Fibroblast of the aortic adventitia (primary cell): ENCODE measurements at regions not wholly inside any gene's neighbourhood (a gene's known extent, or its start where the extent isn't known, plus 50 kb on each side); places are given as distances from the start of the nearest gene placed in this dataset.

Experiments
- DNase-seq: peaks from one replicate; pipeline ENCODE4 v3.0.0-alpha.2; 2010; ENCODE audit warnings: low read depth
- H3K4me3 ChIP-seq: 2 replicates; pipeline ENCODE4 v1.5.1; 2011; ENCODE audit warnings: low read depth, mild to moderate bottlenecking, control low read depth, low read length, moderate library complexity
- TF ChIP-seq, protein P1 (sequence below): IDR thresholded peaks from 2 replicates; pipeline ENCODE4 v1.5.1; 2011; ENCODE audit warnings: mild to moderate bottlenecking, low read length, control low read depth, inconsistent platforms; ENCODE audit not compliant: insufficient read depth

DNA sequence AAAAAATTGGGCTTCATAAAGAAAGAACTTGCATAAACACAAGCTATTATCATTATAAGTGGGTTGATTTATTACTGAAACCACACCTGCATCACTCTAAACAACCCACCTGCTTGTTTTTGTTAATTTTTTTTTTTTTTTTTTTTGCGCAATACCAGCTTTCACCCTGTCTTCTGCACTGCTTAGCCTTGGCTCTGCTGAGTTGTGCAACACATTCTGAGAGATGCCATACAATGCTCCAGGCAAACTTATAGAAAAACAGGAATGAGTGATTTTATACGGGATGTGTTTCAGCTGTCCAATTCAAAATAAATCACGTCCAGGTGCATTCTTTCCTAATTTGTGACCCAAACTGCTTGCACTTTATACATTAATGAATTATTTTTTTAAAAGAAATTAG, 923.6 kb downstream of the GATA3 start:
- TF ChIP-seq, protein P1, sequence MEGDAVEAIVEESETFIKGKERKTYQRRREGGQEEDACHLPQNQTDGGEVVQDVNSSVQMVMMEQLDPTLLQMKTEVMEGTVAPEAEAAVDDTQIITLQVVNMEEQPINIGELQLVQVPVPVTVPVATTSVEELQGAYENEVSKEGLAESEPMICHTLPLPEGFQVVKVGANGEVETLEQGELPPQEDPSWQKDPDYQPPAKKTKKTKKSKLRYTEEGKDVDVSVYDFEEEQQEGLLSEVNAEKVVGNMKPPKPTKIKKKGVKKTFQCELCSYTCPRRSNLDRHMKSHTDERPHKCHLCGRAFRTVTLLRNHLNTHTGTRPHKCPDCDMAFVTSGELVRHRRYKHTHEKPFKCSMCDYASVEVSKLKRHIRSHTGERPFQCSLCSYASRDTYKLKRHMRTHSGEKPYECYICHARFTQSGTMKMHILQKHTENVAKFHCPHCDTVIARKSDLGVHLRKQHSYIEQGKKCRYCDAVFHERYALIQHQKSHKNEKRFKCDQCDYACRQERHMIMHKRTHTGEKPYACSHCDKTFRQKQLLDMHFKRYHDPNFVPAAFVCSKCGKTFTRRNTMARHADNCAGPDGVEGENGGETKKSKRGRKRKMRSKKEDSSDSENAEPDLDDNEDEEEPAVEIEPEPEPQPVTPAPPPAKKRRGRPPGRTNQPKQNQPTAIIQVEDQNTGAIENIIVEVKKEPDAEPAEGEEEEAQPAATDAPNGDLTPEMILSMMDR = no peak

GRCh38 chr10:8979976-8980375, 925.5 kb downstream of the GATA3 start:
- no peak for DNase-seq
- TF ChIP-seq, protein P1 = no peak
- no peak overlapping the region for H3K4me3 ChIP-seq

More for the DNA sequence above, 923.6 kb downstream of the GATA3 start:
- H3K4me3 ChIP-seq = no peak overlapping the region
- DNase-seq = no peak

- TF ChIP-seq, protein P1 = no peak
- DNase-seq = no peak
- H3K4me3 ChIP-seq = no peak overlapping the region
Observed at GRCh38 chr10:8981277-8981676, 926.8 kb downstream of the GATA3 start.

GRCh38 chr10:8985651-8986050, 931.2 kb downstream of the GATA3 start:
- TF ChIP-seq, protein P1 = no peak
- H3K4me3 ChIP-seq = no peak overlapping the region
- DNase-seq = no peak

GRCh38 chr10:8986975-8987374, 932.5 kb downstream of the GATA3 start:
- no peak overlapping the region for H3K4me3 ChIP-seq
- TF ChIP-seq, protein P1 = no peak
- DNase-seq = no peak

DNA sequence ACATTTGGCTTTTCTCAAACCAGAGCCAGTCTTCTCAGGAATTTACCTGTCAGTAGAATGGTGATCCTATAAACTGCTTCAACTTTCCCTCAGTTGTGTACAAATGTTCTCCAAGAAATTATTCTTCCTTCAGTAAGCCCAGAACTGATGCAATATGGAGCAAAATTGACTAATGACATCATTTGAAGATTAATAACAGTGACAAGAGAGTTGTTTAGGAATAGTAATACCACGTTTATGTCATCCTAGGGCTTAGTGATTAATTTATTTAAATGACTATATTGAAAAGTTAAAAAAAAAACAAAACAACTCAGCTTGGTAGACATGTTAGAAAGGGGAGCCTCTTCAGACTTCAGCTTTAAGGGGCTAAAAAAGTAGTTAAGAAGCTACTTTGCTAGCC, 933.2 kb downstream of the GATA3 start:
- DNase-seq = no peak
- TF ChIP-seq, protein P1 = no peak
- no peak overlapping the region for H3K4me3 ChIP-seq

GRCh38 chr10:8990280-8990987, 935.9 kb downstream of the GATA3 start:
- H3K4me3 ChIP-seq = no peak overlapping the region
- no peak for DNase-seq
- TF ChIP-seq, protein P1 = no peak
